ENCODE measurements at regions not wholly inside any gene's neighbourhood (a gene's known extent, or its start where the extent isn't known, plus 50 kb on each side); places are given as distances from the start of the nearest gene placed in this dataset.
"Not testable (repeated sequence)": the region's sequence is repeated elsewhere in the genome, so short reads cannot be mapped to it uniquely, and the experiment has no call there.

- DNase-seq, result no peak
These were observed 276.7 kb upstream of the RARB start for GRCh38 chr3:25151281-25151902.

GRCh38 chr3:25151903-25152295, 276.2 kb upstream of the RARB start:
- no peak for DNase-seq

DNA sequence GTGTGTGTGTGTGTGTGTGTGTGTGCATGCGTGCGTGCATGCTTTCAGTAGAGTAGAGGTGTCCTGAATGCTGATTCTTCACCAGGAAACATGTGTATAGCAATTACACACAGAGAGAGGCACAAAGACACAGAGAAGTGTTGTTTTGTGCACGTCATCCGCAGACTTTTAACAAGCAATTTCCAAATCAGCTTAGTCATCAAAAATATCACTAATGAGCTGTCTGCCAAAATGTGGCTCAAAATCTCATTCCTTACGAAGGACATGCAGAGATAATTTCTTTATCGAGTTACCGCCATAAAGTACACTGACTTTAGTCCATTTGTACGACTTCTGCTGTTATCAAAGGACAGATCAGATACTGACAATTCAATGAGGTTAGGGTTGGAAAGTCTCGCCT, 274.9 kb upstream of the RARB start:
- no peak for DNase-seq

DNA sequence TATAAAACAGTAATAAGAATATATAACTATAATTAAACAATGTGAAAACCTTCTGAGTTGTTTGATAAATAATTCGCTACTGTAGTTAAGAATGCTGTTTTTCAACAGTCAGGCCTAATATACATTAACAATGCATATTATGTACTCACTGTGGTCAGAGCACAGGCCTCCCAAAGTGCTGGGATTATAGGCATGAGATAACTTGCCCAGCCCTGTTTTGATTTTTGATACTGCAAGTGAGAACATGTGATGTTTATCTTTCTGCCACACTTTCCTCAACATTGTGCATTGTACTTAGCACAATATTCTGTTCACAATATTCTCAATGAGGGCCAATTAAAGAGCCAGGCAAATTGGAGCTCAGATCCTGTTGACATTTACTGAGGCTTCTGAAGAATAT, 274.5 kb upstream of the RARB start:
- no peak for DNase-seq

GRCh38 chr3:25155652-25156471, 272.2 kb upstream of the RARB start:
- DNase-seq, result no peak

GRCh38 chr3:25156626-25157025, 271.4 kb upstream of the RARB start:
- no peak for DNase-seq

DNA sequence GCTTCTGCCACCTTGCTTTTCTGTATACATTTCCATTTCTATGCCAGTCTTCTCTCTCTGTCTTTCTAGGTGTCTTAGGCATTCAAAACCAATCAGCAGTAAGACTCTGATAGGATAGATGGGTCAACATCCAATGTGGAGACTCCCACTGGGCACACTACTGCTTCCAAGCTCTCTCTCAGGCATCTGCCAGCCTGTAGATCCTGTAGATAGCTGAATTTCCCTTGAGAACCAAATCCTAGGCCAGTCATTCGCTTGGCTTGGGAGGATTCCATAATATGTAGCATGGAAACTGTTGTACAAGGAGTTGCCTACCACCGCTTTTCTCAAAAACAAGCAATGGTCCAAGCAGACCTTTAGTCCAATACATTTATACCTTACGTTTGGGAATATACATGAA, 262.8 kb upstream of the RARB start:
- no peak for DNase-seq

- no peak for DNase-seq
These were observed 262.0 kb upstream of the RARB start for GRCh38 chr3:25166016-25166415.

DNA sequence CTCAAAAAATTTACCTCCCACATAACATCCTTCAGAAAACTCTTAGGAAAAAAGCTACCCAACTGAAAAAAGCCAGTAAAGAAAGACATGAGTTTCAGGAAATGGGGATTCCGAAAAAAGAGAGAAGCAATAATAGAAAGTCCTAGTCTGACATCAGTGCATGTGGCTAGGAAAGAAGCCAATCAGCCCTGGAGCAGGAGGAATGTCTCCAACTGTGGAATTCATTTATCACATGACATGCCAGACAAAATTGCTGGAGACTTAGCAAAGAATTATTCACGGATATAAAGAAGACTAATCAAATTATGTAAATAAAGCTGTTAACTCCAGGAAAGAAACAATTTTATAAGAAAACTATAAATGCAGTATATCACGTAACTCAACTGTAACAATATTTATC, 258.9 kb upstream of the RARB start:
- no peak for DNase-seq

DNA sequence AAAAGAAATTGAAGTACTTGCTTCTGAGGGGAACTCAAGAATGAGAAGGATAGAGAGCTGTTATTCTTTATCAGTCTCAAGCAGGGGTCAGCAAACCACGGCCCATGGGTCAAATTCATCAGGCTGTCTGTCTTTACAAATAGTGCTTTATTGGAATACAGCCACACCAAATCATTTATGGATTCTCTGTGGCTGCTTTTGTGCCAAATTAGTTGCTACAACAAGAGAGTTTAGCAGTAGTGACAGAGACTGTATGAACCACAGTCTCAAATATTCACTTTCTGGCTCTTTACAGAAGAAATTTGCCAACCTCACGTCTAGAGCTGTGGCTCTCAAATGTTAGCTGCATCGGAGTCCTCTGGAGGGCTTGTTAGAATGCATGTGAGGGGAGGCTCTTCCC, 258.0 kb upstream of the RARB start:
- DNase-seq, result peak in 1 of 2 donors; percentile 29

DNA sequence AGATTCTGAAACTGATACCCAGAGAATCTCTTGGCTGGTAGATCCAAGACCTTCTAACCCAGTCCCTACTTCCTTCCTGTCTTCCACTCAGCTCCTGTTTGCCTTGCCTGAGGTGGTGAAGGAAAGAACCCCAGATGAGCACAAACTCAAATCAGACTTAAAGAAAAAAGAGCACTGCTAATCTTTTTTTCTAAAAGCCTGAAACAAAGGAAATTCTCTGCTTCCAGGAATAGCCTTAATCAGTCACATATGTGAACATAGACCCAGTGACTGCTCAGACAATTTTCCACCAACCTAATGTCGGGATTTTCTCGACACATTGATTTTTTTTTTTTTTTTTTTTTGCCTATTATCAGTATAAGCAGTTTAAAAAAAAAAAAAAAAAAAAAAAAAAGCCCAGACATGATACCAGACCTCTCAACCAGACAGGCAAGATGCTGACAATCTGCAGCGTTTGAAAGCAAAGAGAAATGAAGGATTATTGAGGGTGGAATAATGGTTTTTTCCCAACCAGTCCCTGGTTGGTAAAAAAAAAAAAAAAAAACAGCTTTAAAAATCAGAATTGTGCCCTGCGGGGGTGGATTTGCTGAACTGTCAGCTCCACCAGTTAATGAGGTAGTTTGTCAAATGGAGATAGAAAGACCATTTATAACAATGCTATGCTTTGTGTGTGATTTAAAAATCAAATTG, 256.8 kb upstream of the RARB start:
- DNase-seq, result no peak

- DNase-seq, result no peak
These were observed 256.2 kb upstream of the RARB start for GRCh38 chr3:25171897-25172296.

DNA sequence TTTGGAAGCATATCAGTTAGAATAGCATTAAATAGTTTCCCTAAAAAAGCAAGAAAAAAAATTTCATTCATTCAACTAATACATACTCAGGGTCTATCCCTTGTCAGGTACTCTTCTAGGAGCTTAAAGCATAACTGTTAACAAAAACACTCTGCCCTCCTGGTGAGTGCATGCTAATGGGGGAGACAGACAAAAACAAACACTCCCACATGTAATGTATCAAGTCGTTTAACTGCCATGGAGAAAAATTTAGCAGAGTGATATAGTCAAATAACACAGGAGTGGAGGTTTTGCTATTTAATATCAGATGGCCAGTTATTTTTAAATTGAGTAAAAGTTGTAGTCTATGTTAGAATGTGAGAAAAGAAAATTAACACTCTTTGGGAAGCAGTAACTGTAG, 254.5 kb upstream of the RARB start:
- DNase-seq, result no peak

DNA sequence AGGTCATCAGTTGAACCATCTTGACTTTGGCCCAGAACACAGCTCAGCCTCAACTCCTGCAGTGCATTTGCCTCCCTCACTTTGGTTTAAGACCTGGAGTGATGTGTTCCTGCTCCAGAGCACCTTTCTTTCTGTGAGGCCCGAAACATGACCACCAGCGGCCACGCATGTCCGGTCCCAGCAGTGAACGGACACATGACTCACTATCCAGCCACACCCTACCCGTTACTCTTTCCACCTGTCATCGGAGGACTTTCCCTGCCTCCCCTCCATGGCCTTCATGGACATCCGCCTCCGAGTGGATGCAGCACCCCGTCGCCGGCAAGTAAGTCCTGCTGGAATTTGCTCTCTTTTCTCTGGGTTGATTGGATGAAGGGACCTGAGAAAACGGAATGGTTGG, 253.8 kb upstream of the RARB start:
- no peak for DNase-seq

DNA sequence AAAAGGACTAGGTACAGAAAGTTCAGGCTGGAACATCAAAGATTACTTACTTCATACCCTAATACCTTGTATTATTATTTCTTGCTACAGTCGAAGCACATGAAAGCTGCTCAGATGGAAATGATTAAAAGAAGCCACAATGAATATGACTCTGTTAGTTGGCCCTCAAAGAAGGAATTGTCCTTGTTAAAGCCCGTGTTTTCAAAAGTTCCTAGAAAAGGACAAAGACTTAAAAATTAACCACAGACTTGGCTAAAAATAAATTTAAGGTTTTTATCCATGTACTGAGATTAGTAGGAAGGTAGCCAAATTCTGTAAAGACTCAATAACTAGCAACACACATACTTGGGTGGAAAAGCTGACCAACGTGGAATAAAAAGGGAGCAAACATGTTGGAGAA, 251.0 kb upstream of the RARB start:
- DNase-seq, result no peak

DNA sequence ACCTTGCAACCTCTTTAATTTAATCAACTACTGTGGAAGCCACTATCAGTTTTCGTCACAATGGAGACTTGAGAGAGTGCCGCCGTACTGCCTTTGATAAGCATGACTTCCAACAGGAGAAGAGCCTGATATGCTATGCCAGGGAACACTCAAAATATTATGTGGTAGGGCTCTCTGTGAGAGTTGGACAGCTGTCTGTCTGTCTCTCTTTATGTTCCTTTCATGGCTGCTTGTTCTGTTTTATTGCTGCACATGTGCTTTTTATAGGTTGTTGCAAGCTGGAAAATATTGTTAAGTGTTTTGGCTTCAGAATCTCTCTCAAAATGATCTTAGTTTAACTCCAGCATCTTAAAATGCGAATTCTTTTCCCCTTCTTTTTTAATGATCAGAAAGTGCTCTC, 249.4 kb upstream of the RARB start:
- DNase-seq, result no peak

DNA sequence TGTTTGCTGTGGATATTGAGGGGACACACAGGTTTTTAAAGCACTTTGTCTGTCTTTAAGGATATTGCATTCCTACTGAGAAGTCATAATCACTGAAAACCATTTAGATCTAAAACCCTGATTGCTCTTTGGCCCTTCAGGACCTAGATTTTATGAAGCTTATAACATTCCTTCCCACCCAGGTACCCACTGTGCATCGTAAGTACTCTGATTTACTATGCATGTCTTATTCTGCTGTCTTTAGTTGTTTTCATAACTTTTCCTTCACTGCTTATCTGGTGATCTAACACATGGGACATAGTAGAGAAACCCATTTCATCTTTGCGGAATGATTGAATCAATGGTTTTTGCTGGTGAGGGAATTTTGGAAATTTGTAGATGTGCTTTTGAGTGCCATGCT, 247.0 kb upstream of the RARB start:
- no peak for DNase-seq

GRCh38 chr3:25182794-25183193, 245.3 kb upstream of the RARB start:
- no peak for DNase-seq

- DNase-seq, result no peak
These were observed 243.3 kb upstream of the RARB start for GRCh38 chr3:25184641-25185250.

DNA sequence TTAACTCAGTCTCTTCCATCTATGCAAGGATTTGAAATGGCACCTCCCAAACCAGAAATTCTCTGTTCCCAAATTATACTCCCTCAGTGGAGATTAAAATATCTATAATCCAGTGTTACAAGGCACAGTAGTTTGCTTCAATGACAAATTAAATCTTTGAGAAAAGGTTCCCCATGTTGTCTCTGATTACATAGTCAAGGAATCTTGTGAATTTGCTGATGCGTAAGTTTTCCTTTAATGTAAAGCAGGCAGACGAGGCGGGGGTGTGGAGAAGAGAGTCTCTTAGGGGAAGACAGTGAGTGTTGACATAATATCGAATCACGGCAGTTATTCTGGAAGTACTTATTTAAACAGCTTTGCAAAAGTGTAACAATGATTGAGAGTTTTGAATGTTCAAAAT, 236.4 kb upstream of the RARB start:
- DNase-seq, result no peak

GRCh38 chr3:25199567-25199966, 228.5 kb upstream of the RARB start:
- not testable (repeated sequence) for DNase-seq

DNA sequence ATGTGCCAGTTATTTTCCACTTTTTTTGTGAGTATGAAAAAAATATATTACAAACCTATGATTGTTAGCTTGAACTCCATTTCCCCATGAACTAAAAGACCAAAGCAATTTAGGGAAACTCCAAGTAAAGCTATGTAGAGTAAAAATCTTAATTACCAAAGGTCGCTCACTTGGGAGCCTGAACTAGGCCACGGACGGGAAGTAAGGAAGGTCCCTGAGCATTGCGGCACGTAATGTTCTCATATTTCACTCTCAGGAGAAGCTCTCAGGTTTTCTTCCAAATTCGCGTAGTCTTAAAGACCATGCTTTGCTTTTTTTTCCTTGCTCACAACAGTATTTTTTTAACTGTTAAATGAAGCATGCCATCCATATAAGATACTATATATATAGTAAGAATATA, 215.3 kb upstream of the RARB start:
- DNase-seq, result no peak

DNA sequence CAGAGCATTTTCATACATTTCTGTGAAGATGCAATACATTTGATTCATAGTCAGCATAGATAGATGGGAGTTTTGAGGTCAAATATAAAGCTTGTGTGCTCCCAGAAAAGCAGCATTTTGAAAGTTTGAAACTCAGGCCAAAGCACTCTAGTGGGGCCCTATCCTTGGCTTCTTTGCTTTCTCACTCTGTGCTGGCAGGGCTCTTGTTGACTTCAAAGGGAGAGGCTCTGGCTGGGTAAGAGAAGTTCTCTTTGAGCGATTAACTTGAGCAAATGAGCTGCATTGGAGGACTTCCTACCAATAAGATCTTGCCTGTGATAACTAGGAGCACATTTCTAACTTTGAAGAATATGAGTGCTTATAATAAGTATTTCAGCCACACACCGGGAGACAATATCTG, 214.0 kb upstream of the RARB start:
- peak; percentile 25 to 35 for DNase-seq
